ENCODE measurements at regions not wholly inside any gene's neighbourhood (a gene's known extent, or its start where the extent isn't known, plus 50 kb on each side); places are given as distances from the start of the nearest gene placed in this dataset.

- TF ChIP-seq CTCF (IDR thresholded peaks at IDR 0.05) (no peak), POLR2A (IDR thresholded peaks at IDR 0.05) (no peak)
Observed at GRCh38 chr19:23563326-23563725, 123.7 kb downstream of the ZNF675 start.
